ENCODE measurements at regions not wholly inside any gene's neighbourhood (a gene's known extent, or its start where the extent isn't known, plus 50 kb on each side); places are given as distances from the start of the nearest gene placed in this dataset.

DNA sequence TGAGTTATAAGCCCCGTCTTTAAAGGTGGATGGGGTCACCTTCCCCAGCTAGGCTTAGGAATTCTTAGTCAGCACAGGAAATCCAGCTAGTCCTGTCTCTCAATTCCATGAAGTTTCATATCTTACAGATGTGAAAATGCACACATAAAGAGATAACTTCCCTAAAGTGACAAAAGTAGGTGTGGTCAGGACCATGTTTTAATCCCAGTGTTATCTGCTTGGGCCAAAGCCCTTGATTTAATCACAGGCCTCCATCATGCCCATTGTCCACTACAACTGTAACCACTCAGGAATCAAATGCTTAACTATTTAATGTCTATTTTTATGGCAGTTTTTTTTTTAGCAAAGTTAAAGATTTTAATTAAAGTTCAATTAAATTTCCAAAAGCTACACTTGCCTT, 194.4 kb upstream of the BTG1 start:
- DNase-seq: no peak

- DNase-seq: no peak
Measured at GRCh38 chr12:92339198-92339821, 193.7 kb upstream of the BTG1 start.

- DNase-seq: no peak
Measured at GRCh38 chr12:92338671-92339070, 193.0 kb upstream of the BTG1 start.

- no peak for DNase-seq
Measured at GRCh38 chr12:92338102-92338501, 192.5 kb upstream of the BTG1 start.

- DNase-seq: no peak
Measured at GRCh38 chr12:92337128-92337527, 191.5 kb upstream of the BTG1 start.

GRCh38 chr12:92336641-92337040, 191.0 kb upstream of the BTG1 start:
- DNase-seq: no peak

DNA sequence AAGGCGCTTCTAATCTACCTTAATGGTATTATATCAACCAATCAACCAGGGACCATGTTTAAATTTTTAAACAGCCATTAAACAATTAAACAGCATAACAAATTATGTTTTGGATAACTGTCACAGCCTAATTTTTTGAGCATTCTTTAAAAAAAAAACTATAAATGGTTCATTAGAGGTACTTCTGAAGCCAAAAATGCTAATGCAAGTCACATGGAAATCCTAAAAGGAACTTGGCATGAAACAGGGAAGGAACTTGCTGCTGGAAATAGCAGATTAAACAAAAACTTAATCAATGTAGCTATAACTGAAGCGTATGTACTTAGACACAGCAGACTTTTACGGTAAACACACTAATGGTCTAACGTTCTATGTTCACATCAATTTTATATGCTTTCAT, 190.2 kb upstream of the BTG1 start:
- DNase-seq: no peak

DNA sequence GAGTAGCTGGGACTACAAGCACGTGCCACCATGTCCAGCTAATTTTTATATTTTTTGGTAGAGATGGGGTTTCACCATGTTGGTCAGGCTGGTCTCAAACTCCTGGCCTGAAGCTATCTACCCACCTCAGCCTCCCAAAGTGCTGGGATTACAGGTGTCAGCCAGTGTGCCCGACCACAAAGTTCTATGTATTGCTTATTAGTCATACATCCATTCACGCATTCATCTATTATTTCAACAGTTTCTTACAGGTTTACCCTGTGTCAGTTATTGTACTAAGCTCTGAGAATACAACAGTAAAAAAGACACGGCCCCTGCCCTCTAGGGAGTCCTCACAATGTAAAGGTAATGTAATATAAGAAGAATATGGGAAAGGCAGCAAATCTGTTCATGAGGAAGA, 188.9 kb upstream of the BTG1 start:
- no peak for DNase-seq

DNA sequence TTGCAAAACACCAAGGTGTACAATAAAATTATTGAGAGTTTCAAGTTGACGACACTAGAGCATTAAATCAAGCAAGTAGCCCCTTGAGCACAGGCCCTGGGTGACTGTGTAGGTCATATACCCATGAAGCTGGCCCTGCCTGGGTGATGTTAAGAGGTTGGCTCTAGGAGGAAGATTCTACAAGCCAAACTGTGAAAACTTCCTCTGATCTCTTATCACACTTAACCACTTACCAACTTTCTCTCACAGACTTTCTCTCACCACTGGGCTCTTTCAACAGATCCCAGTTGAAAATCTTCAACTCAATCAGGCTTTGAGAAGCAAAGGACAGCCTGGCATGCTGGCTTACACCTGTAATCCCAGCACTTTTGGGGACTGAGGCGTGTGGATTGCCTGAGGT, 186.9 kb upstream of the BTG1 start:
- no peak for DNase-seq

GRCh38 chr12:92331383-92331782, 185.7 kb upstream of the BTG1 start:
- DNase-seq: no peak

DNA sequence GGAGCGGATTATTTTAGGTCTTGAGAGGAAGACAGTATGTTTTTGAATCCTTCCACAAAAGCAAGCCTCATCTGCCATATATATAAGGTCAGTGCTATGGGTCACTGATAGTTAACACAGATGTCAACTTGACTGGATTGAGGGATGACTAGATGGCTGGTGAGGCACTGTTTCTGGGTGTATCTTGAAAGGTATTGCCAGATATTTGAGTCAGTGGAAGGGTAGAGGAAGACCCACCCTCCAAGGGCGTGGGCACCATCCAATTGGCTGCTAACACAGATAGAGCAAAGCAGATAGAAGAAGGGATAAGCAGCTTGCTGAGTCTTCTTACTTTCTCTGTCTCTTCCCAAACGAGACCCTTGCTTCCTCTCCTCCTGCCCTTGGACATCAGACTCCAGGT, 185.0 kb upstream of the BTG1 start:
- DNase-seq: no peak

- DNase-seq: no peak
Measured at GRCh38 chr12:92326877-92327276, 181.2 kb upstream of the BTG1 start.

DNA sequence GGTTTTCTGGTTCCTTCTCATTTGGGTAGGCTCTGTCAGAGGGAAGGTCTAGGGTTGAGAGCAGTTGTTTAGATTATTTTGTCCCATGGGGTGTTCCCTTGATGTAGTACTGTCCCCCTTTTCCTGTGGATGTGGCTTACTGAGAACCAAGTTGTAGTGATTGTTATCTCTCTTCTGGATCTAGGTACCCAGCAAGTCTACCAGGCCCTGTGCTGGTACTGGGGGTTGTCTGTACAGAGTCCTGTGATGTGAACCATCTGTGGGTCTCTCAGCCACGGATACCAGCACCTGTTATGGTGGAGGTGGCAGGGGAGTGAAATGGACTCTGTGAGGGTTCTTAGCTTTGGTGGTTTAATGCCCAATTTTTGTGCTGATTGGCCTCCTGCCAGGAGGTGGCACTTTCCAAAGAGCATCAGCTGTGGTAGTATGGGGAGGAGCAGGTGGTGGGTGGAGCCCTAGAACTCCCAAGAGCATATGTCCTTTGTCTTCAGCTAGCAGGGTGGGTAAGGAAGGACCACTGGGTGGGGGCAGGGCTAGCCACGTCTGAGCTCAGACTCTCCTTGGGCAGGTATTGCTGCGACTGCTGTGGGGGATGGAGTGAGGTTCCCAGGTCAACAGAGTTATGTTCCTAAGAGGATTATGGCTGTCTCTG, 179.3 kb upstream of the BTG1 start:
- no peak for DNase-seq

GRCh38 chr12:92312463-92312964, 166.9 kb upstream of the BTG1 start:
- DNase-seq: no peak

DNA sequence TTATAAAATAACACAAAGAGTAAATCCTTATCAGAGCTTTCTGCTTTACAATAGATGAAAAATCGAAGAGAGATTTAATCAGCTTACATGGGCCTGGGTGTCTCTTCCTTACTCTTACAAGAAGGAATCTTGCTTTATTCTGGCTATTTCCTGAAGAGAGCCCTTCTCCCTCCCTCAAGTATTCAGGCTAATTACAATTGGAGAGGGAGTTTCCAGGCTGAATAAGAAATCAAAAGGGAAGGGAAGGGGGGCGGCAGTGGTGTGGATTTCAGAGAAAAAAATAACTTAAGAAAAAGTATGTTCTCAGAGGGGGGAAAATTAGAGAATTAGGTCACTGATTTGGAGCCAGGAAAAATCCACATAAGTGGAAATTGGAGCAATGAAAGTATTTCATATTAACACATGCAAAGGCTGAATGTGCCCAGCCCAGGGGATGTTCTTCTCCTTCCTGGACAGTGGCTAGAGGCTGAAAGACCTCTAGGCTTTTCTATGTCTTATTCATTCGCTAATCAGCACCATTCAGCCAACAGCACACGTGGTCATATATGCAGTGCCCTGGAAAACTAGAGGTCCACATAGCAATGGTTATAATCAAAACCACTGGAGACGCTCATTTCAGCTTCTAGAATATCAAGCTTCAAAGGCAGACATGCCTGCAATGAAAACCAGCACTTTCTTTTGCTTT, 158.9 kb upstream of the BTG1 start:
- DNase-seq: no peak

DNA sequence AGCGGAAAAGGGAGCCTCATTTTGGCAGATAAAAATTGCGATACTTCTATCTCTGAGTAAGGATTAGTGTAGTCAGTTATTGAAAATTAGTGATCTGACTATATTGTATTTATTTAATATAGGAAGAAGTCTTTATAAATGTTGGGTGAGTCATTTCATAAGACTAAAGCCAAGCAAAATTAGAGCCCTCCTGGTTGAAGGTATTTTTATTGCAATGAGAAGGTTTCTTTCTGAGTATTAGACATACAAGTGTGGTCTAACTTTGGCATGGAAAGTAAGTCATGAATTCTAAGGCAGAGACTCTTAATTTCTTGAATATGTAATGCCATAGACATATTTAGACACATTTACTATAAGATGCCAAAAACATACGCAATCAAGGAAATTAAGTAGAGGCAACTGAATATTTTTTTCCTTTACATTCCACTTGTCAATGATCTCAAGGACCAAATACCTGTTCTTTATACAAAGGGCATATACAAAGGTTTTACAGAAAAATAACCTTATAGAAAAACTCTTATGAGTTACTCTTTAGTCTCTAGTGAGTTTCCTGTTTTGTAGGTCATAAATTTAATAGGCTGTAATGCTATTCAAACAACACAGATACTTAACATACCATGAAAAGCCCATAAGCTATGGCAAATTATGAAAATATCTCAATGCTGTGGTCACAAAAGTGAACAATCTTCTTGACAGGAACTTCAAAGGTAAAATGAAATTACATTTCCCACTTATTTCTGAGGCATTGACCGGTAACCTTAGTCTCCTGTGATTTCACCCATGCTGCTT, 156.6 kb upstream of the BTG1 start:
- no peak for DNase-seq

DNA sequence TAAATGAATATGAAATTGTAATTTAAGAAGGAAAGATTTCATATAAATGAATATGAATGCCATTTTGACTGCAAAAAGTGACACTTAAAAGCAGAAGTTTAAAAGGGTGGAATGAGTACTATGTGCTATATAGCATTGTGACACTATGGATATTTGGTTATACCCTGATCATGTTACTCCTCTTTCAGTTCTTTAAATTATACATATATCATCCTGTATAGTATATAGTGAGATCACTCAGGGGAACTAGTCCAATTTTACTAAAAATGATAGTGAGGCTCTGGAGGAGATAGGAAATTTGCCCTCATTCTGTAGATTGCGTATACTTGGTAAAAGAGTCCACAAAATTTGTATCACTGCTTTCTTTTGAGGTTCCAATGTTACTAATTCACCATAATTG, 155.7 kb upstream of the BTG1 start:
- DNase-seq: no peak

DNA sequence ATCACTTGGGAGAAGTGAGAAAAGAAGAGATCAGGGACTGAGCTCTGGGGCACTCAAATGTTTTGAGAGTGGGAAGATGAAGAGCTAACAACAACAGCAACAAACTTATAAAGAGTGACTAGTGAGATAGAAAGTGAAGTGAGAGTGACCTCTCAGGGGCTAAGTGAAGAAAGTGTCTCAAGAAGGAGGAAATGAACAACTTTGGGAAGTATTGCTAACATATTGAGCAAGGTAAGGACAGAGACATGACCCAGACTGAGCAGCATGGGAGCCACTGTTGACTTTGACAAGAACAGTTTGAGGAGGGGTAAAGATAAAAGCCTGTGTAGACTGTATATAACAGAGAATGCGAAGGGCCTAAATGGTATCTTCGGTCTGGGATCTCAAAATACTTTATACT, 155.1 kb upstream of the BTG1 start:
- DNase-seq: no peak

DNA sequence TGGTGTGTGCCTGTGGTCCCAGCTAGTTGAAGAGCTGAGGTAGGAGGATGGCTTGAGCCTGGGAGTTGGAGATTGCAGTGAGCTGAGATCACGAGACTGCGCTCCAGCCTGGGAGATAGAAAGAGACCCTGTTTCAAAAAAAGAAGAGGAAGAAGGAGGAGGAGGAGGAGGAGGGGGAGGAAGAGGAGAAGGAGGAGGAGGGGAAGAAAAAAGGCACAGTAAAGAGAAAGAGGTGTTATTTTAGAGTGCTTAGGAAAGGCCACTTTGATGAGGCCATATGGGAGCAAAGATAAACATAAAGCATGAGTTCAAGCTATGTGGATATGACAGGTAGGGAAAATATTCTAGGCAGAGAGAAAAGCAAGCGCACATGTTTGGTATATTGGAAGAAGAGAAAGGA, 154.1 kb upstream of the BTG1 start:
- DNase-seq: no peak

DNA sequence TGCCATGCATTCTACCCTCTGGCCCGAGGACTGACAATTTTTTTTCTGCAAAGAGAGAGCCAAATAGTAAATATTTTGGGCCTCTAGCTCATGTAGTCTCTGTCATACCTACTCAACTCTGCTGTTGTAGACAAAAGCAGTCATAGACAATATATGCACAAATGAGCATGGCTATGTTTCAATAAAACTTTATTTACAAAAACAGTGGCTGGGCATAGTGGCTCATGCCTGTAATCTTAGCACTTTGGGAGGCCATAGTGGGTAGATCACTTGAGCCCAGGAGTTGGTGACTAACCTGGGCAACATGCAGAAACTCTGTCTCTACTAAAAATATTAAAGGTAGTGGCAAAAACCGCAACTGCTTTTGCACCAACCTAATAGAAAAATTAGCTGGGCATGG, 153.7 kb upstream of the BTG1 start:
- no peak for DNase-seq

GRCh38 chr12:92297932-92298696, 152.5 kb upstream of the BTG1 start:
- no peak for DNase-seq

DNA sequence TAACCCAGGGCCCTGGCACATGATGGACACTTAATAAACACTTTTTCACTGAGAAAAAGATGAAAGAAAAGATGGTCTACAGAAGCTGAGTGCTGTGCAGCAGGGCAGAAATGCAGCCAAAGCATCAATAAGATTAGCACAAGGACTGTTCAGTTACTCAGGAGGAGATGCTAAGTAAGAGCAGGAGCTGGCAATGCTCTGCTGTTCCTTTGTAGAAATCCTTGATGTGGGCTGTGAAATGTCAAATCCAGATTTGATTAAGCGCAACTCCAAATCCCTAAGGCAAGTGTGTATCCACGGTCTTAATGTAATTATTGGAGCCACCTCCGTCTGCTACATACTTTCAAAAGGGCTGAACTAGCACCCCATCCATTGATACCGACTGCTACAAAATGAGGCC, 151.8 kb upstream of the BTG1 start:
- no peak for DNase-seq

DNA sequence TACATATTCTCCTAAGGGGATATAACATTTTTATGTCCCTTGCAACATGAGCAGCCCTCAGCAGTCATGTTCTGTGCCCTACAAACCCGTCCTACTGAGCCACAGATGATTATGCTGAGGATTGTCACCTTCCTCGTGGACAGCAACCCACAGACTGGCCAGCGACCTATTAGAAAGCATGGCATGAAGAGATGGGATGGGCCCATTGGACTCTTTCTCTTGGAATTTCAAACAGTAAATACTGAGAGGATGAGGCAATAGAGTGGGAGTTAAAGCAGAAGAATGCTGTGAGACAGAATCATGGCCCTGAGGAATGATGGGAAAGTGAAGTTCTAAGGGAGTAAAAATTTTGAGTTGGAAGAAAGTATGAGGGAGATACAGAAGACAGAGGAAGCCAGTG, 149.9 kb upstream of the BTG1 start:
- no peak for DNase-seq
